ENCODE measurements at regions not wholly inside any gene's neighbourhood (a gene's known extent, or its start where the extent isn't known, plus 50 kb on each side); places are given as distances from the start of the nearest gene placed in this dataset.

- CTCF ChIA-PET: interaction anchor here (1.0 to 2.0 kb wide), 4 partner anchors 10 to 121 kb away, joined by 3 to 5 read pairs (median 3); partner anchors contain the start of gene GLI2
- TF ChIP-seq, protein P1, sequence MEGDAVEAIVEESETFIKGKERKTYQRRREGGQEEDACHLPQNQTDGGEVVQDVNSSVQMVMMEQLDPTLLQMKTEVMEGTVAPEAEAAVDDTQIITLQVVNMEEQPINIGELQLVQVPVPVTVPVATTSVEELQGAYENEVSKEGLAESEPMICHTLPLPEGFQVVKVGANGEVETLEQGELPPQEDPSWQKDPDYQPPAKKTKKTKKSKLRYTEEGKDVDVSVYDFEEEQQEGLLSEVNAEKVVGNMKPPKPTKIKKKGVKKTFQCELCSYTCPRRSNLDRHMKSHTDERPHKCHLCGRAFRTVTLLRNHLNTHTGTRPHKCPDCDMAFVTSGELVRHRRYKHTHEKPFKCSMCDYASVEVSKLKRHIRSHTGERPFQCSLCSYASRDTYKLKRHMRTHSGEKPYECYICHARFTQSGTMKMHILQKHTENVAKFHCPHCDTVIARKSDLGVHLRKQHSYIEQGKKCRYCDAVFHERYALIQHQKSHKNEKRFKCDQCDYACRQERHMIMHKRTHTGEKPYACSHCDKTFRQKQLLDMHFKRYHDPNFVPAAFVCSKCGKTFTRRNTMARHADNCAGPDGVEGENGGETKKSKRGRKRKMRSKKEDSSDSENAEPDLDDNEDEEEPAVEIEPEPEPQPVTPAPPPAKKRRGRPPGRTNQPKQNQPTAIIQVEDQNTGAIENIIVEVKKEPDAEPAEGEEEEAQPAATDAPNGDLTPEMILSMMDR (IDR thresholded peaks at IDR 0.05; ENCODE audit: insufficient read depth, low read depth, low read length): no peak
- Histone ChIP-seq H3K27me3 (ENCODE audit: control insufficient read depth, insufficient read depth, low read length) (no peaks in the 10 kb centered on the region), H3K36me3 (ENCODE audit: control insufficient read depth, insufficient read depth, low read length) (peaks cover 8% of the 10 kb centered on the region), H3K4me3 (ENCODE audit: low read depth, low read length) (no peak overlapping the region)
- POLR2A ChIA-PET: interaction anchor here (0.5 kb wide), 1 partner anchor 22 kb away, joined by 3 read pairs; no protein-coding TSS in a partner anchor
- no peak for DNase-seq (ENCODE audit: low read depth)
Observed at GRCh38 chr2:120817136-120817955, 81.7 kb downstream of the GLI2 start.

- ChIA-PET POLR2A (no interaction called here), CTCF (interaction anchor here (1.0 to 2.0 kb wide), 2 partner anchors 15 to 82 kb away, joined by 3 to 5 read pairs; partner anchors contain the start of gene GLI2)
- no peak overlapping the region for H3K4me3 ChIP-seq (ENCODE audit: low read depth, low read length)
- H3K36me3 ChIP-seq (ENCODE audit: control insufficient read depth, insufficient read depth, low read length): peaks cover 6% of the 10 kb centered on the region
- H3K27me3 ChIP-seq (ENCODE audit: control insufficient read depth, insufficient read depth, low read length): no peaks in the 10 kb centered on the region
- TF ChIP-seq, protein P1 (IDR thresholded peaks at IDR 0.05; ENCODE audit: insufficient read depth, low read depth, low read length): no peak
- no peak for DNase-seq (ENCODE audit: low read depth)
Observed at GRCh38 chr2:120817956-120818325, 82.3 kb downstream of the GLI2 start.

- DNase-seq (ENCODE audit: low read depth): peak; percentile 76
- Histone ChIP-seq H3K36me3 (ENCODE audit: control insufficient read depth, insufficient read depth, low read length) (peaks cover 3% of the 10 kb centered on the region; the same call in 1 of the 2 replicates), H3K27me3 (ENCODE audit: control insufficient read depth, insufficient read depth, low read length) (no peaks in the 10 kb centered on the region), H3K4me3 (ENCODE audit: low read depth, low read length) (no peak overlapping the region)
- CTCF ChIA-PET: interaction anchor here (2.0 kb wide), 1 partner anchor 16 kb away, joined by 5 read pairs; no protein-coding TSS in a partner anchor
- POLR2A ChIA-PET: no interaction called here
- TF ChIP-seq, protein P1 (IDR thresholded peaks at IDR 0.05; ENCODE audit: insufficient read depth, low read depth, low read length): no peak
Observed at GRCh38 chr2:120818441-120818920, 82.8 kb downstream of the GLI2 start.

DNA sequence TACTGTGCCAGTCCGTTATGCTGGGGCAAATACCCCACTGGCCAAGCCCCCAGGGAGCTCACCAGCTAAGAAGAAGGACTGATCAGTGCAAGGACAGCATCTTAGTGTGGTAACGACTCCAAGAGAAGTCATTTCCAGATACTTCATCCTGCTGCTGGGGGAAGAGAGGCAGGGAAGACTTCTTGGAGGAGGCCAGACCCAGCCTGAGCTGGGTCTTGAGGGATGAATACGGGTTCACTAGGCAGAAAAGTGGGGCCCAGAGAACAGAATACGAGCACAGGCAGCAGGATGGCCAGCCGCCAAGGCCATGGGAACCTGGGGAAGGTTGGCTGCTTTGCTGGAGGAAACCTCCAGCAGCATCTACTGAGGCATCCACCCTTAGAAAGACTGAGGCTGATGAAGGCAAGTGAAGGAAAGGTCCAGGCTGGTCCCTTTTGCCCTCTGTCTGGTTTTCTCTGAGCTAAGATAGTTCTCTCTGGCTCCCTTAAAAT is 84.1 kb downstream of the GLI2 start:
- TF ChIP-seq, protein P1 (IDR thresholded peaks at IDR 0.05; ENCODE audit: insufficient read depth, low read depth, low read length): no peak
- no peak for DNase-seq (ENCODE audit: low read depth)
- no peak overlapping the region for H3K4me3 ChIP-seq (ENCODE audit: low read depth, low read length)
- ChIA-PET POLR2A (no interaction called here), CTCF (interaction anchor here (0.7 to 1.3 kb wide), 2 partner anchors 9 to 84 kb away, joined by 3 to 4 read pairs; partner anchors contain the start of gene GLI2)
- peaks cover 3% of the 10 kb centered on the region; the same call in 1 of the 2 replicates for H3K36me3 ChIP-seq (ENCODE audit: control insufficient read depth, insufficient read depth, low read length)
- H3K27me3 ChIP-seq (ENCODE audit: control insufficient read depth, insufficient read depth, low read length): no peaks in the 10 kb centered on the region

Measured in BJ (cell line).